ENCODE measurements at regions not wholly inside any gene's neighbourhood (a gene's known extent, or its start where the extent isn't known, plus 50 kb on each side); places are given as distances from the start of the nearest gene placed in this dataset.
"Not testable (repeated sequence)": the region's sequence is repeated elsewhere in the genome, so short reads cannot be mapped to it uniquely, and the experiment has no call there.

- no peak overlapping the region for H3K27ac ChIP-seq
- no peak overlapping the region for H3K4me3 ChIP-seq
- no peaks in the 10 kb centered on the region for H3K27me3 ChIP-seq
- no peaks in the 10 kb centered on the region for H3K9me3 ChIP-seq
- no peak for TF ChIP-seq POLR2A (IDR thresholded peaks at IDR 0.05)
- TF ChIP-seq, protein P1, sequence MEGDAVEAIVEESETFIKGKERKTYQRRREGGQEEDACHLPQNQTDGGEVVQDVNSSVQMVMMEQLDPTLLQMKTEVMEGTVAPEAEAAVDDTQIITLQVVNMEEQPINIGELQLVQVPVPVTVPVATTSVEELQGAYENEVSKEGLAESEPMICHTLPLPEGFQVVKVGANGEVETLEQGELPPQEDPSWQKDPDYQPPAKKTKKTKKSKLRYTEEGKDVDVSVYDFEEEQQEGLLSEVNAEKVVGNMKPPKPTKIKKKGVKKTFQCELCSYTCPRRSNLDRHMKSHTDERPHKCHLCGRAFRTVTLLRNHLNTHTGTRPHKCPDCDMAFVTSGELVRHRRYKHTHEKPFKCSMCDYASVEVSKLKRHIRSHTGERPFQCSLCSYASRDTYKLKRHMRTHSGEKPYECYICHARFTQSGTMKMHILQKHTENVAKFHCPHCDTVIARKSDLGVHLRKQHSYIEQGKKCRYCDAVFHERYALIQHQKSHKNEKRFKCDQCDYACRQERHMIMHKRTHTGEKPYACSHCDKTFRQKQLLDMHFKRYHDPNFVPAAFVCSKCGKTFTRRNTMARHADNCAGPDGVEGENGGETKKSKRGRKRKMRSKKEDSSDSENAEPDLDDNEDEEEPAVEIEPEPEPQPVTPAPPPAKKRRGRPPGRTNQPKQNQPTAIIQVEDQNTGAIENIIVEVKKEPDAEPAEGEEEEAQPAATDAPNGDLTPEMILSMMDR (IDR thresholded peaks at IDR 0.05): no peak
- no peaks in the 10 kb centered on the region for H3K36me3 ChIP-seq
- no peak for DNase-seq
- no peaks in the 10 kb centered on the region for H3K4me1 ChIP-seq
Observed at GRCh38 chr16:79988721-79989220, 388.2 kb upstream of the MAF start.

DNA sequence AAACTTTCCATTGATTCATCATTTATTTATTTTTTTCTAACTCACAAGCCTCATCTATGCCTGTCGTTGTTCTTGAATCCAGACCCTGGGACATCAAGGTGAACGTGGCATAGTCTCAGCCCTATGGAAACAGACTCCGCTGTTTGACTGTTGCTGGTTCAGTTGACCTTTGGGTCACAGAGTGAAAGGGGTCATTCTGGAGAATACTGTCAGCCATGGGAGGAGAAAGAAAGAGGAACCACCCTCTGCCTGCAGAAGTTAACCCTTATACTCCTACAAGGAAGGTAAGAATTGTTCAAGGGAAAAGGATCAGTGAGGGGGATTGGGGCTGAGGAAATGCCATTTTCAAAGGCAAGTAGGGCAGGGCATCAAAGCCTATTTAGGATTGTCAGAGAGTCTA, 387.6 kb upstream of the MAF start:
- no peak for TF ChIP-seq POLR2A (IDR thresholded peaks at IDR 0.05)
- TF ChIP-seq, protein P1 (IDR thresholded peaks at IDR 0.05): no peak
- no peaks in the 10 kb centered on the region for H3K36me3 ChIP-seq

DNA sequence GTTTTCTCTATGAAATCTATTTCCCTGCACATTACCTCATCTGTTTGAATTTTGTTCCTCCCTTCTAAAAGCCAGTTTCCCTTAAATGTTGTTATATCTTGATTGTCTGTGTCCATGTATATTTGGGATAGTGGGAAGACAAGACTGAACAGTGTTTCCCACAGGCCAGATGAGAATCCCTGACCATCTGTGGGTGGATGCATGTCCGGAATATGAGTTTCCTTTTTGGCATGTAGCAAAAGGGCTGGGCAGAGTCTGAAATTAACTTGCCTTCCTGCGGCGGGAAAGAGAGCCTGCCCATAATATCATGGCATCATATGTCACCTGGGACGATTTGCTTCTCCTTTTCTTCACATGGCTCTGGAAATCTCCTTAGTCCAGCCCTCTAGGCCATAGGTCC, 385.8 kb upstream of the MAF start:
- Histone ChIP-seq H3K9me3 (no peaks in the 10 kb centered on the region), H3K27ac (no peak overlapping the region), H3K4me3 (no peak overlapping the region), H3K27me3 (no peaks in the 10 kb centered on the region), H3K4me1 (no peaks in the 10 kb centered on the region), H3K36me3 (no peaks in the 10 kb centered on the region)
- TF ChIP-seq POLR2A (IDR thresholded peaks at IDR 0.05): no peak
- TF ChIP-seq, protein P1 (IDR thresholded peaks at IDR 0.05): no peak
- no peak for DNase-seq

More for the DNA sequence above, 387.6 kb upstream of the MAF start:
- H3K4me1 ChIP-seq: no peaks in the 10 kb centered on the region
- no peaks in the 10 kb centered on the region for H3K9me3 ChIP-seq
- no peak for DNase-seq
- H3K4me3 ChIP-seq: no peak overlapping the region
- H3K27me3 ChIP-seq: no peaks in the 10 kb centered on the region
- H3K27ac ChIP-seq: no peak overlapping the region

DNA sequence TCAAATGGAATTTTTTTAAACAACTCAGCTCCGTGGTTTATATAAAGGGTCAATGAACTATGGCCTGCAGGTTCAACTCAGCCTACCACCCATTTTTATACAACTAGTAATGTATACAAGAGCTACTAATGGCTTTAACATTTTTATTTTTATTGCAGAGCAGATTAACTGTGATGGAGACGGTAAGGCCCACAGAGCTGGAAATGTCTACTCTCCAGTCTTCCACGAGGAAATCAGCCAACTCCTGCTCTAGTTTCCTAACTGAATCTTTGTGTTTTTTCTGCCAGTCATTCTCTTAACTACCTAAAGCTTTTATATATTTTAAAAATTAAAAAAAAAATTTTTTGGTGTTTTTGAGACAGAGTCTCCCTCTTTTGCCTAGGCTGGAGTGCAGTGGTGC, 385.1 kb upstream of the MAF start:
- Histone ChIP-seq H3K9me3 (no peaks in the 10 kb centered on the region), H3K27me3 (no peaks in the 10 kb centered on the region), H3K4me3 (no peak overlapping the region), H3K27ac (no peak overlapping the region), H3K4me1 (no peaks in the 10 kb centered on the region), H3K36me3 (no peaks in the 10 kb centered on the region)
- no peak for TF ChIP-seq POLR2A (IDR thresholded peaks at IDR 0.05)
- TF ChIP-seq, protein P1 (IDR thresholded peaks at IDR 0.05): no peak
- no peak for DNase-seq

DNA sequence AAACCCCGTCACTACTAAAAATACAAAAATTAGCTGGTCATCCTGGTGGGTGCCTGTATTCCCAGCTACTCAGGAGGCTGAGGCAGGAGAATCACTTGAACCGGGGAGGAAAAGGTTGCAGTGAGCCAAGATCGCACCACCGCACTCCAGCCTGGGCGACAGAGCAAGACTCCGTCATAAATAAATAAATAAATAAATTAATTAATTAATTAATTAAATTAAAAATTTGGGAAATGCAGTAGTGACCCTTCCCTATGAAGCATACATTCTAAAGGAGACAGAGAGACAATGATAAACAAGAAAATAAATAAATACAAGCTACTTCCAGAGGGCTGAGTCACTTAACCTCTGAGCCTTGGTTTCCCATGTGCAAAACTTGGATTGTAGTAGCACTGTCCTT, 383.6 kb upstream of the MAF start:
- H3K4me3 ChIP-seq, H3K36me3 ChIP-seq, H3K27ac ChIP-seq, DNase-seq, H3K4me1 ChIP-seq, H3K9me3 ChIP-seq, H3K27me3 ChIP-seq: not testable (repeated sequence)

DNA sequence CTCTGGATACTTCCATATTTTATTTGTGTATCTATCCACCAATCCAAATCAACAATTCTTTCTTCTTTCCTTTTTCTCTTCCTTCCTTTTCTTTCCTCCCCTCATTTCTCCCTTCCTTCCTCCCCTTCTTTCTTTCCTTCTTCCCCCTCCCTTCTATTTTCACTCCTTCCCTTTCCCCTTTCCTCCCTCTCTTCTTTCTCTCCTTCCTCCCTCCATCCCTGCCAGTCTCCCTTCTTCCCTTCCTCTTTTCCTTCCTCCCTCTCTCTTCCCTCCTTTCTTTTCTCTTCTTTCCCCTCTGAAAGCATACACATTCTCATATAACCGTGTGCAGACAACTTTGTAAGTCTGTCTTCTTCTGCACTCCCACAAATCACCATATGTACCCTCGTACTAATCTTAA, 382.3 kb upstream of the MAF start:
- H3K27me3 ChIP-seq: no peaks in the 10 kb centered on the region
- H3K9me3 ChIP-seq: no peaks in the 10 kb centered on the region
- no peaks in the 10 kb centered on the region for H3K4me1 ChIP-seq
- no peaks in the 10 kb centered on the region for H3K36me3 ChIP-seq
- TF ChIP-seq, protein P1 (IDR thresholded peaks at IDR 0.05): no peak
- TF ChIP-seq POLR2A (IDR thresholded peaks at IDR 0.05): no peak
- H3K27ac ChIP-seq: no peak overlapping the region
- DNase-seq: no peak
- no peak overlapping the region for H3K4me3 ChIP-seq

All from Peyer's patch (tissue), 4 donors.